SHP77 (cell line): ENCODE measurements at regions not wholly inside any gene's neighbourhood (a gene's known extent, or its start where the extent isn't known, plus 50 kb on each side); places are given as distances from the start of the nearest gene placed in this dataset.

Source experiments
- DNase-seq, 2 experiments: peaks; one replicate each; lab custom pipeline; 2025; lab: John Stamatoyannopoulos, UW

DNA sequence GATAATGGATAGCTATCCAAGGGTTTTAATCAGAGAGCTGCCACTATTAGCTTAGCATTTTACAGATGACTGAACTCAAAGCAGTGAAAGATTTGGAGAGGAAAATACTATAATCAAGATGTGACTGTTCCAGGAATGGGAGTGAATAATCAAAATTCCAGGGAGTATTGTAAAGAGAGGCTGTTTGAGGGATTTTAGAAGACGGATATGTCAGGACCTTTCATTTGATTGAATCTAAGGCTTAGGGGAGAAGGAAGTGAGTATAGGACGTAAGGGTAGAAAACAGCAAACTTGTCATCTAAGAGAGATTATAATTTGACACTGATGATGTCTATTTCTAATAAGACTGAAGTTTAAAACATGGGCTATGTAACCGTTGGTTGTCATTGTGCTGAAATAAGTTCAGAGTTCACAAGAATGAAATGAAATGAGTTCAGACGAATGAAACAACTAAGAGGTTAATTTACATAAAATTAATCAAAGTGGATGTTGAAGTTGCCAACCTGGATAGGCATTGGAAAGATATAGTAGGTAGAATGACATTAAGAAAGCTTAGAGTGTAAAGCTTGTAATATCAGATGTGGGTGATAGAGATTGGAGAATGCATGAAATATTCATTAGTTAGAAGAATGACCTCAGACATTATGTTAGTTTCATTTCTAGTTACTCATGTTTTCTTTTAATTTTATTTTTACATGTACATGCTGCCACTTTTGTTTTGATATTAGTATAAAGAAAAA, 842.8 kb downstream of the SI start:
- no peak for DNase-seq

DNA sequence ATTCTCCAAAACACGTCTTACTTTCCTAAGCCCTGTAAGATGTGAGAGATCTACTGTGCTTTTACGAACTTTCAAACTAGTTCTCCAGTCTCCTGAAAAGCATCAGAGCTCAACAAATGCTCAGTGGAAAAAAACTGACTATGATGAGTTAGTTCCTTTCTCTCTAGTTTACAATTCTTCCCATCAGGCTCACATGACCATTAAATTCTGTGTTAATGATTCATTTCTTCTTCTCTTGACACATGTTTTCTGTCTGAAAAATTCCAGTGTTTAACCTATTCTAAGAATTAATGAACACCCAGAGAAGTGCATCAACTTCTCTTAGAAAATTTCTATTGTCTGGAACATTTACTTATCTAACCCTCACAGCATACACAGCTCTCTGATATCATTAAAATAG, 844.3 kb downstream of the SI start:
- no peak for DNase-seq

- DNase-seq, result no peak
These were observed 846.6 kb downstream of the SI start for GRCh38 chr3:164231718-164232117.

DNA sequence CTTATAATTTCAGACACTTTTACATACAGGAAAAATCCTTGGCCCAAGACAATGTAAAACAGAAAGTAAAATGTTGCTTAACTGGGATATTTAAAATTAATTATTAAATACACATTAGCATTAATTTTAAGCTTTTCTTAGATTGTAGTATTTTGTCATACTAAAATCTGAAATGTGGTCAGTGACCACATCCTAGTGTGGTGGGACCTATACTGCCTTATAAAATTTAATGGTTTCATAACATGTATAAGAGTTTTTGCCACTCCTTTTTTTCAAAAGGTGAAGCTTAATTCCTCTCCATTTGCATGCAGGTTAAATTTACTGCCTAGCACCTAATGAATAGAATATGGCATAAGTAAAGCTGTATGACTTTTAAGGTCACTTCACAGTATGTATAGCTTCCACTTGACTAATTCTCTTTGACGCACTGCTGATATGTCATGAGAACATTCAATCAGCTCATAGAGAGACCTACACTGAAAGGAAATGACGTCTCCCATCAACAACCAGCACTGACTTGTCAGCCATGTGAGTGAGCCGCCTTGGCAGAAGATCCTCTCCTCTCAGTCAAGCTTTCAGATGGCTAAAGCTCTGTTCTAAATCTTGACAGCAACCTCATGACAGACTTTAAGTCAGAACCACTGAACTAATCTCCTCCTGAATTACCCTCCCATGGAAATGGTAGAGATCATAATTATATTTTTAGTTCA, 847.8 kb downstream of the SI start:
- DNase-seq, result no peak

GRCh38 chr3:164224126-164224525, 854.2 kb downstream of the SI start:
- DNase-seq, result no peak

- DNase-seq, result peak in 1 of 2 experiments; percentile 30
These were observed 856.1 kb downstream of the SI start for GRCh38 chr3:164222197-164222596.

DNA sequence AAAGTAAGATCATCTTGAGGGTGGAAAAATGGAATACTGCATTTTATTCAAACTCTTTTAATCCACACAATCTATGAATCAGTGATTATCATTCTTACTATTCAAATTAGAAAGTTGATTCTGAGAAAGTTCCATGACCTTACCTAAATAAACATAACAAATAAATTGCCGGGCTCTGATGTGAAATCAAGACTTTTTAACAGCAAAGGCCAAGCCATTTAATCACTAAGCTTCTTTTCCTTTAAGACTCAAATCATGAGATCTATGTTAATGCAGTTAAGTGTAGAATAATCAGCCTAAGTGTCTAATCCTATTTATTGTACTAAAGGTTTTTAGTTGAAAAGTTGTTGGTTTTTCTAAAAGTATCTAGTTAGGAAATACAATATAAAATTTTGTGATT, 857.0 kb downstream of the SI start:
- no peak for DNase-seq

DNA sequence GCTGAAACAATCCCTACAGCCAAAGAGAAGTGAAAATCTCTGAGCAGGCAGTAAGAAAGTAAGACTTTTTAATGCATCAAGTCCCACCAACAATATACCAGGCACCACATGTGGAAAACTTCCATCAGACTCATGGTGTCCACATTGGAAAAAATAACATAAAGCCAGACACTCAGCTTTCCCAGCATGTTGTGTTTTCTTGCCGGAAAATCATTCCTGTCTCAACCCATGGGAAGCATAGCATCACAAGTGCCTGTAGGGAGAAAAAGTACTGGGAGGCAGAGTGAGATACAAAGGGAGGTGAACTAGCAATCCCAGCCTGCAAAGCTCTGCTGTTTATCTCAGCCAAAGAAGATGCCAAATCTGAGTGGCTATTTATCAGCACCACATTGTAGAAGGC, 868.9 kb downstream of the SI start:
- no peak for DNase-seq

DNA sequence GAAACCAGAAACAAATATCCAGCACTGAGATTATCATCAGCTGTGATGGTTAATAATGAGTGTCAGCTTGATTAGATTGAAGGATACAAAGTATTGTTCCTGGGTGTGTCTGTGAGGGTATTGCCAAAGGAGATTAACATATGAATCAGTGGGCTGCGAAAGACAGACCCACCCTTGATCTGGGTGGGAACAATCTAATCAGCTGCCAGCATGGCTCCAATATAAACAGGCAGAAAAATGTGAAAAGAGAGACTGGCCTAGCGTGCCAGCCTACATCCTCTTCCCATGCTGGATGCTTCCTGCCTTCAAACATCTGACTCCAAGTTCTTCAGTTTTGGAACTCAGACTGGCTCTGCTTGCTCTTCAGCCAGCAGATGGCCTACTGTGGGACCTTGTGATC, 869.5 kb downstream of the SI start:
- DNase-seq, result no peak

GRCh38 chr3:164208048-164208447, 870.2 kb downstream of the SI start:
- DNase-seq, result no peak

- DNase-seq, result no peak
These were observed 878.1 kb downstream of the SI start for GRCh38 chr3:164200053-164200823.

DNA sequence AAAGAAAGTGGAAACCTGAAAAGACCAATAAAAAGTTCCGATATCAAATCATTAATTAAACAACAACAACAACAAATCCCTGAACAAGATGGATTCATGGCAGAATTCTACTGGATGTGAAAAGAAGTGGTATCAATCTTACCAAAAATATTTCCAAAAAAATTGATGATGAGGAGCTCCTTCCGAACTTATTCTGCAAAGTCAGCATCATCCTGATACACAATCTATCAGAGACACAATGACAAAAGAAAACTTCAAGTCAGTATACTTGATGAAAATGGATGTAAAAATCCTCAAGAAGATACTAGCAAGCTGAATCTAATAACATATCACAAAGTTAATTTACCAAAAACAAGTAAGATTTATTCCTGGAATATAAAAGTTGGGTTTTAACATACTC, 881.8 kb downstream of the SI start:
- DNase-seq, result no peak

GRCh38 chr3:164194842-164195241, 883.5 kb downstream of the SI start:
- DNase-seq, result no peak

- no peak for DNase-seq
These were observed 885.3 kb downstream of the SI start for GRCh38 chr3:164192974-164193373.

DNA sequence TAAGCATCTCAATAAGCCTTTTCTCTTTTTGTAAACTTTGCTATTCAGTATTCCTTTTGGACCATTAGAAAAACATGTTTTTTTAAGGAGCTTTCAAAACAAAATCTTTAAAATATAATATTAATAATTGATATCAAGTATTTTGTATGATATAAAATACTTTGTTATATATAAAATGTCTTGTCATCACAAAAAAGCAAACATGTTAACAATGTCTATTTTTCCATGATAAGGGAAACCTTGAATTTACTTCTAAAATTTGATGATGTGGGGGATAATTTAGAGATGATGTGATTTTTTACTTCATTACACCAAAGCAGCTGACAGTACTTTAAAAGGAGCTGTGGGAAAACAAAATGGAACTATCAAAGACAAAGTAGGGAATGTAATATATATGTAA, 887.7 kb downstream of the SI start:
- no peak for DNase-seq

GRCh38 chr3:164186095-164186494, 892.2 kb downstream of the SI start:
- no peak for DNase-seq

- DNase-seq, result no peak
These were observed 899.1 kb downstream of the SI start for GRCh38 chr3:164179110-164179774.

- DNase-seq, result no peak
These were observed 904.2 kb downstream of the SI start for GRCh38 chr3:164174059-164174458.

DNA sequence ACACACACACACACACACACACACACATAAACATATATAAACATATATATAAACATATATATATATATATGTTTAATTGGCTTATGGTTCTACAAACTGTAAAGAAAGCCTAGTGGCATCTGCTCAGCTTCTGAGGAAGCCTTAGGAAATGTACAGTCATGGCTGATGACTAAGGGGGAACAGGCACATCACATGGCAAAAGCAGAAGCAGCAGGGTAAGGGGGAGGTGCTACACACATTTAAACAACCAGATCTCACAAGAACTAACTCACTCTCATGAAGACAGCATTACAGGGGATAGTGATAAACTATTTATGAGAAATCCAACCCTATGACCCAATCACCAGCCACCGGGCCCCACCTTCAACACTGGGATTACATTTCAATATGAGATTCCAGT, 922.9 kb downstream of the SI start:
- DNase-seq, result no peak

- no peak for DNase-seq
These were observed 933.5 kb downstream of the SI start for GRCh38 chr3:164144824-164145223.

DNA sequence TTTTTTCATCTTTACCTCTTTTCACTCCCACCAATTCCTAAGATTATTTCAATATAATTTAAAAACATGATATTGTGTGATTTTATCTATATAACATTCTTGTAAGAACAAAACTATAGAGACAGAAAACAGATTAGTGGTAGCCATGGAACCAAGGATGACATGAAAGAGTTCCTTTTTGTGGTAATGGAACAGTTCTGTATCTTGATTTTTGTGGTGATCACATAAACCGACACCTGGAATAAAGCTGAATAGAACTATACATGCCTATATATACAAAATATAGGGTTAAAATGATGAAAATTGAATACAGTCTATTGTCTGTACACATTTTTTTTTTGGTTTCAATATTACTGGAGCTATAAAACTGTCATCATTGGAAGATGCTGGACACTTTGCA, 945.4 kb downstream of the SI start:
- DNase-seq, result no peak
